Ammon's horn (tissue), 1 donor: ENCODE measurements at regions not wholly inside any gene's neighbourhood (a gene's known extent, or its start where the extent isn't known, plus 50 kb on each side); places are given as distances from the start of the nearest gene placed in this dataset.
"Not testable (repeated sequence)": the region's sequence is repeated elsewhere in the genome, so short reads cannot be mapped to it uniquely, and the experiment has no call there.

Source experiments
- DNase-seq: peaks from one replicate; pipeline ENCODE4 v3.0.0-alpha.2; 2016; ENCODE audit warnings: low spot score

GRCh38 chrX:1012678-1013300 is 199.7 kb downstream of the CRLF2 start:
- no peak for DNase-seq

- no peak for DNase-seq
These were observed 200.7 kb downstream of the CRLF2 start for GRCh38 chrX:1011691-1012283.

- no peak for DNase-seq
These were observed 202.7 kb downstream of the CRLF2 start for GRCh38 chrX:1009771-1010170.

- no peak for DNase-seq
These were observed 206.2 kb downstream of the CRLF2 start for GRCh38 chrX:1006156-1006730.

GRCh38 chrX:1002611-1003010 is 209.8 kb downstream of the CRLF2 start:
- no peak for DNase-seq

- DNase-seq, result no peak
These were observed 214.8 kb downstream of the CRLF2 start for GRCh38 chrX:997631-998137.

- DNase-seq, result no peak
These were observed 217.7 kb downstream of the CRLF2 start for GRCh38 chrX:994780-995179.

- peak; percentile 76 for DNase-seq
These were observed 222.4 kb downstream of the CRLF2 start for GRCh38 chrX:989959-990510.

- not testable (repeated sequence) for DNase-seq
These were observed 223.9 kb downstream of the CRLF2 start for GRCh38 chrX:988530-988929.

GRCh38 chrX:981791-982626 is 230.4 kb downstream of the CRLF2 start:
- no peak for DNase-seq

- no peak for DNase-seq
These were observed 231.7 kb downstream of the CRLF2 start for GRCh38 chrX:980587-981235.

- not testable (repeated sequence) for DNase-seq
These were observed 233.3 kb downstream of the CRLF2 start for GRCh38 chrX:979127-979526.

- no peak for DNase-seq
These were observed 239.3 kb downstream of the CRLF2 start for GRCh38 chrX:973010-973632.

GRCh38 chrX:968148-968965 is 244.1 kb downstream of the CRLF2 start:
- no peak for DNase-seq

- DNase-seq, result no peak
These were observed 245.9 kb downstream of the CRLF2 start for GRCh38 chrX:966396-967070.

GRCh38 chrX:964831-965416 is 247.5 kb downstream of the CRLF2 start:
- DNase-seq, result no peak

GRCh38 chrX:960821-961220 is 251.6 kb downstream of the CRLF2 start:
- no peak for DNase-seq

- no peak for DNase-seq
These were observed 252.9 kb downstream of the CRLF2 start for GRCh38 chrX:959595-959994.

- not testable (repeated sequence) for DNase-seq
These were observed 257.2 kb downstream of the CRLF2 start for GRCh38 chrX:955168-955781.
